Prostate gland (tissue), 2 donors: ENCODE measurements at regions not wholly inside any gene's neighbourhood (a gene's known extent, or its start where the extent isn't known, plus 50 kb on each side); places are given as distances from the start of the nearest gene placed in this dataset.

Experiments
- DNase-seq: peaks from one replicate; pipeline ENCODE4 v3.0.0-alpha.2; 2019; ENCODE audit warnings: low spot score
- H3K27ac ChIP-seq, 2 donors: fragments of 200-600 bp; sonication (generic); 2 replicates each; pipeline ENCODE4 v1.5.1; 2017 to 2019
- H3K27me3 ChIP-seq: fragments of 200-600 bp; sonication (generic); replicated peaks from 2 replicates; pipeline ENCODE4 v1.5.1; 2019; ENCODE audit not compliant: insufficient read depth
- H3K36me3 ChIP-seq, 2 donors: fragments of 200-600 bp; sonication (generic); 1 replicate in 1 of 2; 2 replicates in 1 of 2; pipeline versions ENCODE4 v1.5.1 to v1.8.1; 2017 to 2019
- H3K4me1 ChIP-seq: fragments of 200-600 bp; sonication (generic); replicated peaks from 2 replicates; pipeline ENCODE4 v1.5.1; 2019
- H3K4me3 ChIP-seq, 2 donors: fragments of 200-600 bp; sonication (generic); 2 replicates each; pipeline ENCODE4 v1.5.1; 2017 to 2019
- H3K9me3 ChIP-seq: fragments of 200-600 bp; sonication (generic); 2 replicates; pipeline ENCODE4 v1.5.1; 2017
- CTCF ChIP-seq, 4 experiments: fragments of 200-600 bp in 2 of 4; fragments of 450-650 bp in 2 of 4; sonication (generic) in 2 of 4; IDR thresholded peaks; 1 replicate in 3 of 4; 2 replicates in 1 of 4; pipeline ENCODE4 v1.5.1; 2016 to 2019; ENCODE audit warnings: antibody characterized with exemption in 4 of 4, mild to moderate bottlenecking in 2 of 4, moderate library complexity in 2 of 4
- POLR2A ChIP-seq: fragments of 450-650 bp; IDR thresholded peaks from one replicate; pipeline ENCODE4 v1.6.1; 2016; ENCODE audit warnings: antibody characterized with exemption, mild to moderate bottlenecking
- POLR2AphosphoS5 ChIP-seq: sonication (generic); formaldehyde crosslinking; IDR thresholded peaks from one replicate; pipeline ENCODE4 v1.6.1; 2017; ENCODE audit warnings: antibody characterized with exemption
- WGBS: methylation state at CpG from one replicate; pipeline ENCODE4 v1.1.5; 2018; 5-methylcytosine and 5-hydroxymethylcytosine counted together
- intact Hi-C: fragments of 100-400 bp; cut with DNase I; formaldehyde crosslinking; loops from one replicate; pipeline ENCODE4 v1.14.2; 2022

GRCh38 chr10:14384915-14385314 lies 54.2 kb upstream of the FRMD4A start:
- TF ChIP-seq CTCF (IDR thresholded peaks at IDR 0.05) (no peak), POLR2AphosphoS5 (no peak), POLR2A (no peak)
- H3K36me3 ChIP-seq, result no peaks in the 10 kb centered on the region
- H3K27me3 ChIP-seq, result no peaks in the 10 kb centered on the region
- 69% methylated on average over 3 of the region's 3 CpGs for WGBS
- no peaks in the 10 kb centered on the region for H3K9me3 ChIP-seq
- H3K4me1 ChIP-seq, result no peaks in the 10 kb centered on the region
- H3K27ac ChIP-seq, result no peak overlapping the region
- no peak overlapping the region for H3K4me3 ChIP-seq
- intact Hi-C loops, result no loop called here
- DNase-seq, result no peak

GRCh38 chr10:14384116-14384730 lies 53.5 kb upstream of the FRMD4A start:
- intact Hi-C loops, result no loop called here
- H3K36me3 ChIP-seq, result no peaks in the 10 kb centered on the region
- H3K27ac ChIP-seq, result no peak overlapping the region
- no peaks in the 10 kb centered on the region for H3K4me1 ChIP-seq
- TF ChIP-seq CTCF (IDR thresholded peaks at IDR 0.05), result no peak
- TF ChIP-seq POLR2AphosphoS5, result no peak
- TF ChIP-seq POLR2A, result no peak
- no peaks in the 10 kb centered on the region for H3K9me3 ChIP-seq
- H3K27me3 ChIP-seq, result no peaks in the 10 kb centered on the region
- H3K4me3 ChIP-seq, result no peak overlapping the region
- no peak for DNase-seq
- 94% methylated on average over 3 of the region's 3 CpGs for WGBS

GRCh38 chr10:14383266-14383665 lies 52.5 kb upstream of the FRMD4A start:
- H3K36me3 ChIP-seq, result no peaks in the 10 kb centered on the region
- H3K27me3 ChIP-seq, result no peaks in the 10 kb centered on the region
- H3K4me1 ChIP-seq, result no peaks in the 10 kb centered on the region
- 94% methylated on average over 7 of the region's 7 CpGs for WGBS
- no peak for DNase-seq
- intact Hi-C loops, result no loop called here
- H3K9me3 ChIP-seq, result no peaks in the 10 kb centered on the region
- TF ChIP-seq POLR2AphosphoS5 (no peak), POLR2A (no peak), CTCF (IDR thresholded peaks at IDR 0.05) (no peak)
- H3K27ac ChIP-seq, result no peak overlapping the region
- H3K4me3 ChIP-seq, result no peak overlapping the region

- Histone ChIP-seq H3K4me3 (no peak overlapping the region), H3K9me3 (no peaks in the 10 kb centered on the region), H3K4me1 (no peaks in the 10 kb centered on the region), H3K36me3 (no peaks in the 10 kb centered on the region), H3K27ac (no peak overlapping the region), H3K27me3 (no peaks in the 10 kb centered on the region)
- intact Hi-C loops, result no loop called here
- no peak for DNase-seq
- 53% methylated on average over 2 of the region's 2 CpGs for WGBS
- TF ChIP-seq POLR2A (no peak), POLR2AphosphoS5 (no peak), CTCF (IDR thresholded peaks at IDR 0.05) (no peak)
Measured at GRCh38 chr10:14382531-14382930, 51.8 kb upstream of the FRMD4A start.

GRCh38 chr10:14382022-14382421 lies 51.3 kb upstream of the FRMD4A start:
- Histone ChIP-seq H3K27me3 (no peaks in the 10 kb centered on the region), H3K4me1 (no peaks in the 10 kb centered on the region), H3K9me3 (no peaks in the 10 kb centered on the region), H3K27ac (no peak overlapping the region), H3K4me3 (no peak overlapping the region), H3K36me3 (no peaks in the 10 kb centered on the region)
- DNase-seq, result no peak
- WGBS, result 51% methylated on average over 5 of the region's 5 CpGs
- no peak for TF ChIP-seq CTCF (IDR thresholded peaks at IDR 0.05)
- TF ChIP-seq POLR2A, result no peak
- TF ChIP-seq POLR2AphosphoS5, result no peak
- intact Hi-C loops, result no loop called here
